GM12891 (cell line): ENCODE measurements at regions not wholly inside any gene's neighbourhood (a gene's known extent, or its start where the extent isn't known, plus 50 kb on each side); places are given as distances from the start of the nearest gene placed in this dataset.

ENCODE experiments used
- PAX5 ChIP-seq: IDR thresholded peaks from 2 replicates; pipeline ENCODE4 v1.6.1; 2011; ENCODE audit warnings: low read length, moderate library complexity, mild to moderate bottlenecking; ENCODE audit not compliant: insufficient read depth, severe bottlenecking
- POLR2A ChIP-seq: IDR thresholded peaks from 2 replicates; pipeline ENCODE4 v1.6.1; 2011; ENCODE audit warnings: low read depth, low read length, control low read depth
- POLR2AphosphoS5 ChIP-seq: IDR thresholded peaks from 2 replicates; pipeline ENCODE4 v1.6.1; 2011; ENCODE audit warnings: low read depth, low read length, control low read depth
- POU2F2 ChIP-seq: IDR thresholded peaks from 2 replicates; pipeline ENCODE4 v1.6.1; 2011; ENCODE audit warnings: low read depth, mild to moderate bottlenecking, control low read depth, low read length, moderate library complexity
- SPI1 ChIP-seq: IDR thresholded peaks from 2 replicates; pipeline ENCODE4 v1.6.1; 2011; ENCODE audit warnings: low read depth, low read length, control low read depth
- TAF1 ChIP-seq: IDR thresholded peaks from 2 replicates; pipeline ENCODE4 v1.6.1; 2011; ENCODE audit warnings: low read depth, low read length, control low read depth

DNA sequence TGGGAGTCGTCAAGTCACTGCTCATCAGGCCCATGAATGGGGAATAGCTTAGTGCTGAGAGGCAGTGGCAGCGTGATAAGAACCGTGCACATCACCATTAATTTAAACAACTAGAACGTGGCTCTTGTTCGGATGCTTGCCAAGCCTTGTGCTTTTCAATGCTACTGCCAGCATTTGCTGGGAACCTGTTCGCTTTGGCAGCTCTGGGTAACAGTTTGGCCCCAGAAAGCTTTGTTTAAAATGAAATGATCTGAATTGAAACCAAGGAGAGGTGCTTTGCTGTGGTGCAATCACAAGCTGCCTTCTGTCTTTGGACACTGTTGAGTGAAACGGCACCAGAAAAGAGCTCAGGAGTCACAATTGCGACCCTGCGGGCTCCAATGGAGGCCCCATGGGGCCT is 53.5 kb upstream of the OLFM4 start:
- TF ChIP-seq TAF1 (no peak), POLR2A (no peak), POLR2AphosphoS5 (no peak), SPI1 (no peak), PAX5 (no peak), POU2F2 (no peak)
